ENCODE measurements at regions not wholly inside any gene's neighbourhood (a gene's known extent, or its start where the extent isn't known, plus 50 kb on each side); places are given as distances from the start of the nearest gene placed in this dataset.

DNA sequence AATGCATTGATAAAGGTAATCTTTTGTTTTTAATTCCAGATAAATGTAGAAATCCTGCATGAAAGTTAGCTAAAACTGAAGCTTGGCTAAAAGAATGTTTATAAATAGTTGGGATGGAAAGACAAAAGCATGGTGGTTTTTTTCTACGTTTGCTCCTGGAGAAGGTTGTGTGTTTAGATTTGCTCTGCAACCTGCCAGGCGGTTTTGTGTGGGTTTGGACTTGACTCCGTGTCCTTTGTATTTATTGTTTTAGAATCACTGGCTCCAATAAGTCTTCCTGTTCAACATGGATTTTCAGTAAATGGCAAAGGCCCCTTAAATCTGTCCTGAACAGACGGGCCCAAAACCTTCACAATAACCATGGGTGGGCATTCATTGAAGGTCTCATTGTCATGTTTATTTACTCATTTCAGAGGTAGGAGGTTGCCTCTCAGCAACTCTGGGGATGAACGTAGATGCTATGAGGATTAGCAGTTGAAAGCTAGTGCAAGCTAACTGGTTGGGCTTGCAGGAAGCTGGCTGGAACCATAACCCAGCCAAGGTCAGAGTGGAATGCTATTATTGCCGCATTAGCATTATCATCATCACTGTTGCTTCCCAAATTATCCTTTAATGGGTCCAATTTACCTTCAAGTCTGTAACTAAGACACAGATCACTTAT lies 60.6 kb upstream of the ADAMTS9 start (continued):
- TF ChIP-seq, protein P1, sequence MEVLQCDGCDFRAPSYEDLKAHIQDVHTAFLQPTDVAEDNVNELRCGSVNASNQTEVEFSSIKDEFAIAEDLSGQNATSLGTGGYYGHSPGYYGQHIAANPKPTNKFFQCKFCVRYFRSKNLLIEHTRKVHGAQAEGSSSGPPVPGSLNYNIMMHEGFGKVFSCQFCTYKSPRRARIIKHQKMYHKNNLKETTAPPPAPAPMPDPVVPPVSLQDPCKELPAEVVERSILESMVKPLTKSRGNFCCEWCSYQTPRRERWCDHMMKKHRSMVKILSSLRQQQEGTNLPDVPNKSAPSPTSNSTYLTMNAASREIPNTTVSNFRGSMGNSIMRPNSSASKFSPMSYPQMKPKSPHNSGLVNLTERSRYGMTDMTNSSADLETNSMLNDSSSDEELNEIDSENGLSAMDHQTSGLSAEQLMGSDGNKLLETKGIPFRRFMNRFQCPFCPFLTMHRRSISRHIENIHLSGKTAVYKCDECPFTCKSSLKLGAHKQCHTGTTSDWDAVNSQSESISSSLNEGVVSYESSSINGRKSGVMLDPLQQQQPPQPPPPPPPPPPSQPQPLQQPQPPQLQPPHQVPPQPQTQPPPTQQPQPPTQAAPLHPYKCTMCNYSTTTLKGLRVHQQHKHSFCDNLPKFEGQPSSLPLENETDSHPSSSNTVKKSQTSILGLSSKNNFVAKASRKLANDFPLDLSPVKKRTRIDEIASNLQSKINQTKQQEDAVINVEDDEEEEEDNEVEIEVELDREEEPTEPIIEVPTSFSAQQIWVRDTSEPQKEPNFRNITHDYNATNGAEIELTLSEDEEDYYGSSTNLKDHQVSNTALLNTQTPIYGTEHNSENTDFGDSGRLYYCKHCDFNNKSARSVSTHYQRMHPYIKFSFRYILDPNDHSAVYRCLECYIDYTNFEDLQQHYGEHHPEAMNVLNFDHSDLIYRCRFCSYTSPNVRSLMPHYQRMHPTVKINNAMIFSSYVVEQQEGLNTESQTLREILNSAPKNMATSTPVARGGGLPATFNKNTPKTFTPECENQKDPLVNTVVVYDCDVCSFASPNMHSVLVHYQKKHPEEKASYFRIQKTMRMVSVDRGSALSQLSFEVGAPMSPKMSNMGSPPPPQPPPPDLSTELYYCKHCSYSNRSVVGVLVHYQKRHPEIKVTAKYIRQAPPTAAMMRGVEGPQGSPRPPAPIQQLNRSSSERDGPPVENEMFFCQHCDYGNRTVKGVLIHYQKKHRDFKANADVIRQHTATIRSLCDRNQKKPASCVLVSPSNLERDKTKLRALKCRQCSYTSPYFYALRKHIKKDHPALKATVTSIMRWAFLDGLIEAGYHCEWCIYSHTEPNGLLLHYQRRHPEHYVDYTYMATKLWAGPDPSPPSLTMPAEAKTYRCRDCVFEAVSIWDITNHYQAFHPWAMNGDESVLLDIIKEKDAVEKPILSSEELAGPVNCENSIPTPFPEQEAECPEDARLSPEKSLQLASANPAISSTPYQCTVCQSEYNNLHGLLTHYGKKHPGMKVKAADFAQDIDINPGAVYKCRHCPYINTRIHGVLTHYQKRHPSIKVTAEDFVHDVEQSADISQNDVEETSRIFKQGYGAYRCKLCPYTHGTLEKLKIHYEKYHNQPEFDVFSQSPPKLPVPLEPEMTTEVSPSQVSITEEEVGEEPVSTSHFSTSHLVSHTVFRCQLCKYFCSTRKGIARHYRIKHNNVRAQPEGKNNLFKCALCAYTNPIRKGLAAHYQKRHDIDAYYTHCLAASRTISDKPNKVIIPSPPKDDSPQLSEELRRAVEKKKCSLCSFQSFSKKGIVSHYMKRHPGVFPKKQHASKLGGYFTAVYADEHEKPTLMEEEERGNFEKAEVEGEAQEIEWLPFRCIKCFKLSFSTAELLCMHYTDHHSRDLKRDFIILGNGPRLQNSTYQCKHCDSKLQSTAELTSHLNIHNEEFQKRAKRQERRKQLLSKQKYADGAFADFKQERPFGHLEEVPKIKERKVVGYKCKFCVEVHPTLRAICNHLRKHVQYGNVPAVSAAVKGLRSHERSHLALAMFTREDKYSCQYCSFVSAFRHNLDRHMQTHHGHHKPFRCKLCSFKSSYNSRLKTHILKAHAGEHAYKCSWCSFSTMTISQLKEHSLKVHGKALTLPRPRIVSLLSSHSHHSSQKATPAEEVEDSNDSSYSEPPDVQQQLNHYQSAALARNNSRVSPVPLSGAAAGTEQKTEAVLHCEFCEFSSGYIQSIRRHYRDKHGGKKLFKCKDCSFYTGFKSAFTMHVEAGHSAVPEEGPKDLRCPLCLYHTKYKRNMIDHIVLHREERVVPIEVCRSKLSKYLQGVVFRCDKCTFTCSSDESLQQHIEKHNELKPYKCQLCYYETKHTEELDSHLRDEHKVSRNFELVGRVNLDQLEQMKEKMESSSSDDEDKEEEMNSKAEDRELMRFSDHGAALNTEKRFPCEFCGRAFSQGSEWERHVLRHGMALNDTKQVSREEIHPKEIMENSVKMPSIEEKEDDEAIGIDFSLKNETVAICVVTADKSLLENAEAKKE (CRISPR knock-in tag; IDR thresholded peaks at IDR 0.05) = peak; percentile 98

DNA sequence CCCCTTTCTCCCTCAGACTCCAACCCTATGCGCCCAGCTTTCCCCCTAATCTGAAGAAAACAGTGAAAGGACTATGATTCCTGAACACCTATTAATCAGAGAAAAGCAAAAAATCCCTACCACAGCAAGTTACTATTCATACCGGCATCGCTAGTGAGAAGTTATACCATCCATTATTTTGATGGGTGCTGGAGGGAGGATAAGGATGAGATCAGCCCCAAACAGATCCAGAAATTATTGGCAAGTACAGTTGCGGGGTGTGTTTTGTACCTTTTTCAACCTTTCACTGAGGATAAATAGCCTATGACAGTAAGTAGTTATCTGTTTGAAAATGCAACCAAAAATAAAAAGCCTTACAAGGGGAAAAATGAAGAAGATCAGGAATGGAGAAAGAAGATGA lies 59.9 kb upstream of the ADAMTS9 start:
- Histone ChIP-seq H3K36me3 (ENCODE audit: insufficient read depth) (no peaks in the 10 kb centered on the region), H3K4me3 (no peak overlapping the region), H3K27ac (ENCODE audit: low read depth) (no peak overlapping the region), H3K9me2 (ENCODE audit: insufficient read depth) (peaks cover 4% of the 10 kb centered on the region; the same call in 1 of the 2 replicates), H2AFZ (no peak overlapping the region), H3F3A (replicated peaks; ENCODE audit: low read depth) (no peaks in the 10 kb centered on the region), H3K4me1 (ENCODE audit: insufficient read depth) (peaks cover 22% of the 10 kb centered on the region), H3K4me2 (peak overlapping the region; percentile 6; the same call in 1 of the 2 replicates), H3K79me2 (replicated peaks; ENCODE audit: insufficient read depth) (no peaks in the 10 kb centered on the region), H3K27me3 (ENCODE audit: insufficient read depth) (no peaks in the 10 kb centered on the region), H4K20me1 (replicated peaks; ENCODE audit: insufficient read depth) (no peaks in the 10 kb centered on the region)
- H3K27me3 Mint-ChIP-seq (ENCODE audit: insufficient read depth, low read depth, poor library complexity) = no peaks in the 10 kb centered on the region
- no peaks in the 10 kb centered on the region for H3K9me3 Mint-ChIP-seq
- TF ChIP-seq, protein P2, sequence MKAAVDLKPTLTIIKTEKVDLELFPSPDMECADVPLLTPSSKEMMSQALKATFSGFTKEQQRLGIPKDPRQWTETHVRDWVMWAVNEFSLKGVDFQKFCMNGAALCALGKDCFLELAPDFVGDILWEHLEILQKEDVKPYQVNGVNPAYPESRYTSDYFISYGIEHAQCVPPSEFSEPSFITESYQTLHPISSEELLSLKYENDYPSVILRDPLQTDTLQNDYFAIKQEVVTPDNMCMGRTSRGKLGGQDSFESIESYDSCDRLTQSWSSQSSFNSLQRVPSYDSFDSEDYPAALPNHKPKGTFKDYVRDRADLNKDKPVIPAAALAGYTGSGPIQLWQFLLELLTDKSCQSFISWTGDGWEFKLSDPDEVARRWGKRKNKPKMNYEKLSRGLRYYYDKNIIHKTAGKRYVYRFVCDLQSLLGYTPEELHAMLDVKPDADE (IDR thresholded peaks at IDR 0.05) = no peak
- DNase-seq (ENCODE audit: low spot score) (no peak), ATAC-seq (no peak)
- H3K4me1 Mint-ChIP-seq = peaks cover 49% of the 10 kb centered on the region
- no peak overlapping the region for H3K4me3 Mint-ChIP-seq
- H3K36me3 Mint-ChIP-seq (ENCODE audit: low read depth) = no peaks in the 10 kb centered on the region
- 0 out of 2 replicates have a peak overlapping the region, but pooled peaks have one; percentile 1 for H3K27ac Mint-ChIP-seq
